ENCODE measurements at regions not wholly inside any gene's neighbourhood (a gene's known extent, or its start where the extent isn't known, plus 50 kb on each side); places are given as distances from the start of the nearest gene placed in this dataset.
"Not testable (repeated sequence)": the region's sequence is repeated elsewhere in the genome, so short reads cannot be mapped to it uniquely, and the experiment has no call there.

GRCh38 chr1:71294178-71294577 lies 213.3 kb upstream of the ZRANB2 start:
- Mint-ChIP-seq H3K27me3 (no peaks in the 10 kb centered on the region), H3K27ac (no peak overlapping the region), H3K4me1 (ENCODE audit: low read depth) (no peaks in the 10 kb centered on the region), H3K36me3 (no peaks in the 10 kb centered on the region), H3K9me3 (peaks cover 30% of the 10 kb centered on the region), H3K4me3 (no peak overlapping the region)
- no peak for DNase-seq
- intact Hi-C loops (cut with micrococcal nuclease): no loop called here
- POLR2A ChIA-PET: no interaction called here
- CTCF ChIA-PET: no interaction called here

- no peaks in the 10 kb centered on the region for H3K4me1 Mint-ChIP-seq (ENCODE audit: low read depth)
- POLR2A ChIA-PET: no interaction called here
- peaks cover 30% of the 10 kb centered on the region for H3K9me3 Mint-ChIP-seq
- CTCF ChIA-PET: no interaction called here
- DNase-seq: no peak
- H3K27me3 Mint-ChIP-seq: no peaks in the 10 kb centered on the region
- no peak overlapping the region for H3K27ac Mint-ChIP-seq
- H3K4me3 Mint-ChIP-seq: no peak overlapping the region
- intact Hi-C loops (cut with micrococcal nuclease): no loop called here
- no peaks in the 10 kb centered on the region for H3K36me3 Mint-ChIP-seq
These were observed 211.4 kb upstream of the ZRANB2 start for GRCh38 chr1:71292203-71292602.

GRCh38 chr1:71290506-71291237 lies 209.8 kb upstream of the ZRANB2 start:
- CTCF ChIA-PET, POLR2A ChIA-PET: not testable (repeated sequence)

GRCh38 chr1:71285529-71285928 lies 204.7 kb upstream of the ZRANB2 start:
- DNase-seq: no peak
- ChIA-PET POLR2A (no interaction called here), CTCF (no interaction called here)
- H3K4me3 Mint-ChIP-seq: no peak overlapping the region
- no peaks in the 10 kb centered on the region for H3K36me3 Mint-ChIP-seq
- intact Hi-C loops (cut with micrococcal nuclease): no loop called here
- H3K27me3 Mint-ChIP-seq: no peaks in the 10 kb centered on the region
- no peak overlapping the region for H3K27ac Mint-ChIP-seq
- H3K9me3 Mint-ChIP-seq: peaks cover 21% of the 10 kb centered on the region
- no peaks in the 10 kb centered on the region for H3K4me1 Mint-ChIP-seq (ENCODE audit: low read depth)

More at GRCh38 chr1:71290506-71291237, 209.8 kb upstream of the ZRANB2 start:
- H3K4me1 Mint-ChIP-seq (ENCODE audit: low read depth); DNase-seq; H3K27ac Mint-ChIP-seq; H3K36me3 Mint-ChIP-seq; H3K27me3 Mint-ChIP-seq; intact Hi-C loops (cut with micrococcal nuclease); H3K4me3 Mint-ChIP-seq: not testable (repeated sequence)
- H3K9me3 Mint-ChIP-seq: peaks cover 30% of the 10 kb centered on the region

GRCh38 chr1:71276466-71276865 lies 195.6 kb upstream of the ZRANB2 start:
- POLR2A ChIA-PET: no interaction called here
- DNase-seq: no peak
- intact Hi-C loops (cut with micrococcal nuclease): no loop called here
- H3K27ac Mint-ChIP-seq: no peak overlapping the region
- H3K4me1 Mint-ChIP-seq (ENCODE audit: low read depth): no peaks in the 10 kb centered on the region
- no peak overlapping the region for H3K4me3 Mint-ChIP-seq
- no peaks in the 10 kb centered on the region for H3K27me3 Mint-ChIP-seq
- H3K9me3 Mint-ChIP-seq: peaks cover 7% of the 10 kb centered on the region
- CTCF ChIA-PET: no interaction called here
- no peaks in the 10 kb centered on the region for H3K36me3 Mint-ChIP-seq

- ChIA-PET POLR2A (no interaction called here), CTCF (no interaction called here)
- no peaks in the 10 kb centered on the region for H3K36me3 Mint-ChIP-seq
- no peak for DNase-seq
- H3K4me3 Mint-ChIP-seq: no peak overlapping the region
- H3K4me1 Mint-ChIP-seq (ENCODE audit: low read depth): no peaks in the 10 kb centered on the region
- no peaks in the 10 kb centered on the region for H3K27me3 Mint-ChIP-seq
- H3K27ac Mint-ChIP-seq: no peak overlapping the region
- intact Hi-C loops (cut with micrococcal nuclease): no loop called here
- H3K9me3 Mint-ChIP-seq: peaks cover 6% of the 10 kb centered on the region
These were observed 192.5 kb upstream of the ZRANB2 start for GRCh38 chr1:71273334-71273733.

GRCh38 chr1:71270394-71270915 lies 189.6 kb upstream of the ZRANB2 start:
- Mint-ChIP-seq H3K9me3 (peaks cover 3% of the 10 kb centered on the region), H3K27me3 (no peaks in the 10 kb centered on the region), H3K4me3 (no peak overlapping the region), H3K36me3 (no peaks in the 10 kb centered on the region), H3K4me1 (ENCODE audit: low read depth) (no peaks in the 10 kb centered on the region), H3K27ac (no peak overlapping the region)
- intact Hi-C loops (cut with micrococcal nuclease): no loop called here
- ChIA-PET POLR2A (no interaction called here), CTCF (no interaction called here)
- DNase-seq: no peak

- DNase-seq: no peak
- no peaks in the 10 kb centered on the region for H3K36me3 Mint-ChIP-seq
- H3K27ac Mint-ChIP-seq: no peak overlapping the region
- CTCF ChIA-PET: no interaction called here
- POLR2A ChIA-PET: no interaction called here
- intact Hi-C loops (cut with micrococcal nuclease): no loop called here
- no peaks in the 10 kb centered on the region for H3K4me1 Mint-ChIP-seq (ENCODE audit: low read depth)
- H3K4me3 Mint-ChIP-seq: no peak overlapping the region
- peaks cover 3% of the 10 kb centered on the region for H3K9me3 Mint-ChIP-seq
- no peaks in the 10 kb centered on the region for H3K27me3 Mint-ChIP-seq
These were observed 189.0 kb upstream of the ZRANB2 start for GRCh38 chr1:71269818-71270217.

GRCh38 chr1:71269179-71269578 lies 188.3 kb upstream of the ZRANB2 start:
- ChIA-PET POLR2A (no interaction called here), CTCF (no interaction called here)
- Mint-ChIP-seq H3K36me3 (no peaks in the 10 kb centered on the region), H3K4me1 (ENCODE audit: low read depth) (no peaks in the 10 kb centered on the region), H3K27me3 (no peaks in the 10 kb centered on the region), H3K4me3 (no peak overlapping the region), H3K9me3 (peaks cover 3% of the 10 kb centered on the region), H3K27ac (no peak overlapping the region)
- DNase-seq: no peak
- intact Hi-C loops (cut with micrococcal nuclease): no loop called here

- H3K27me3 Mint-ChIP-seq: no peaks in the 10 kb centered on the region
- no peak overlapping the region for H3K27ac Mint-ChIP-seq
- no peak overlapping the region for H3K4me3 Mint-ChIP-seq
- peaks cover 3% of the 10 kb centered on the region for H3K9me3 Mint-ChIP-seq
- POLR2A ChIA-PET: no interaction called here
- DNase-seq: no peak
- CTCF ChIA-PET: no interaction called here
- no peaks in the 10 kb centered on the region for H3K36me3 Mint-ChIP-seq
- H3K4me1 Mint-ChIP-seq (ENCODE audit: low read depth): no peaks in the 10 kb centered on the region
- intact Hi-C loops (cut with micrococcal nuclease): no loop called here
These were observed 186.4 kb upstream of the ZRANB2 start for GRCh38 chr1:71267220-71267619.

GRCh38 chr1:71264039-71264438 lies 183.2 kb upstream of the ZRANB2 start:
- no peaks in the 10 kb centered on the region for H3K36me3 Mint-ChIP-seq
- H3K27me3 Mint-ChIP-seq: no peaks in the 10 kb centered on the region
- POLR2A ChIA-PET: no interaction called here
- H3K27ac Mint-ChIP-seq: no peak overlapping the region
- CTCF ChIA-PET: no interaction called here
- H3K9me3 Mint-ChIP-seq: no peaks in the 10 kb centered on the region
- intact Hi-C loops (cut with micrococcal nuclease): no loop called here
- DNase-seq: no peak
- H3K4me1 Mint-ChIP-seq (ENCODE audit: low read depth): no peaks in the 10 kb centered on the region
- no peak overlapping the region for H3K4me3 Mint-ChIP-seq

GRCh38 chr1:71262970-71263369 lies 182.1 kb upstream of the ZRANB2 start:
- no peak for DNase-seq
- H3K4me3 Mint-ChIP-seq: no peak overlapping the region
- no peaks in the 10 kb centered on the region for H3K36me3 Mint-ChIP-seq
- no peak overlapping the region for H3K27ac Mint-ChIP-seq
- intact Hi-C loops (cut with micrococcal nuclease): no loop called here
- no peaks in the 10 kb centered on the region for H3K27me3 Mint-ChIP-seq
- no peaks in the 10 kb centered on the region for H3K9me3 Mint-ChIP-seq
- ChIA-PET POLR2A (no interaction called here), CTCF (no interaction called here)
- no peaks in the 10 kb centered on the region for H3K4me1 Mint-ChIP-seq (ENCODE audit: low read depth)

- ChIA-PET CTCF (no interaction called here), POLR2A (no interaction called here)
- DNase-seq: no peak
- H3K27ac Mint-ChIP-seq: no peak overlapping the region
- no peaks in the 10 kb centered on the region for H3K36me3 Mint-ChIP-seq
- no peak overlapping the region for H3K4me3 Mint-ChIP-seq
- peaks cover 3% of the 10 kb centered on the region for H3K9me3 Mint-ChIP-seq
- intact Hi-C loops (cut with micrococcal nuclease): no loop called here
- no peaks in the 10 kb centered on the region for H3K4me1 Mint-ChIP-seq (ENCODE audit: low read depth)
- no peaks in the 10 kb centered on the region for H3K27me3 Mint-ChIP-seq
These were observed 172.1 kb upstream of the ZRANB2 start for GRCh38 chr1:71252900-71253299.

Measured in activated CD4-positive, alpha-beta memory T cell treated with anti-CD3 and anti-CD28 coated beads for 36 hours (primary cell).